ENCODE measurements at regions not wholly inside any gene's neighbourhood (a gene's known extent, or its start where the extent isn't known, plus 50 kb on each side); places are given as distances from the start of the nearest gene placed in this dataset.

DNA sequence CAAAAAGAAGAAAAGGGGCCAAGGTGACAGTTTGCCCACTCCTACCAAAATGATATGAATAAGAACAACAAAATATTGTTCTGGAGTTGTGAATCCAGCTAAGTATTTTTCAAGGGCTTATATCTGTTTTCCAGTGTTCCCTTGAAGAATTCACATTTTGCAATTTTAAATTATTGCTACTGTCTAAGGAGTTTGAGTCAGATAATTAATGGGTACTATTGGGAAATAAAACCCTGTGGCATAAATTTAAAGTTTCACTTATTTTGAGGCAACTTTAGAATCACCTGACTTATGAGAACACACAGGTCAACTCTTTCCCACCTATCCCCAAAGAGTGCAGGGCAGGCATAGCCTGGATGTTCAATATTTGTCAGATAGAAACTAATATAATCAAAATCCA, 188.0 kb upstream of the GHR start:
- no peaks in the 10 kb centered on the region for H3K36me3 ChIP-seq
- DNase-seq (ENCODE audit: extremely low spot score in 2 of 2): no peak
- H3K9me3 ChIP-seq: no peaks in the 10 kb centered on the region
- TF ChIP-seq POLR2AphosphoS5 (IDR thresholded peaks at IDR 0.05; ENCODE audit: insufficient read depth in 1 of 2, low read depth in 1 of 2) (no peak), CTCF (IDR thresholded peaks at IDR 0.05) (no peak), POLR2A (IDR thresholded peaks at IDR 0.05) (no peak)
- H3K4me1 ChIP-seq: no peaks in the 10 kb centered on the region
- H3K27me3 ChIP-seq: no peaks in the 10 kb centered on the region
- H3K4me3 ChIP-seq: no peak overlapping the region
- no peak overlapping the region for H3K27ac ChIP-seq
- intact Hi-C loops (cut with DNase I): no loop called here

GRCh38 chr5:42235837-42236236, 187.4 kb upstream of the GHR start:
- Histone ChIP-seq H3K4me1 (no peaks in the 10 kb centered on the region), H3K4me3 (no peak overlapping the region), H3K9me3 (no peaks in the 10 kb centered on the region), H3K27ac (no peak overlapping the region), H3K27me3 (no peaks in the 10 kb centered on the region), H3K36me3 (no peaks in the 10 kb centered on the region)
- DNase-seq (ENCODE audit: extremely low spot score in 2 of 2): no peak
- TF ChIP-seq POLR2A (IDR thresholded peaks at IDR 0.05) (no peak), CTCF (IDR thresholded peaks at IDR 0.05) (no peak), POLR2AphosphoS5 (IDR thresholded peaks at IDR 0.05; ENCODE audit: insufficient read depth in 1 of 2, low read depth in 1 of 2) (no peak)
- intact Hi-C loops (cut with DNase I): no loop called here

DNA sequence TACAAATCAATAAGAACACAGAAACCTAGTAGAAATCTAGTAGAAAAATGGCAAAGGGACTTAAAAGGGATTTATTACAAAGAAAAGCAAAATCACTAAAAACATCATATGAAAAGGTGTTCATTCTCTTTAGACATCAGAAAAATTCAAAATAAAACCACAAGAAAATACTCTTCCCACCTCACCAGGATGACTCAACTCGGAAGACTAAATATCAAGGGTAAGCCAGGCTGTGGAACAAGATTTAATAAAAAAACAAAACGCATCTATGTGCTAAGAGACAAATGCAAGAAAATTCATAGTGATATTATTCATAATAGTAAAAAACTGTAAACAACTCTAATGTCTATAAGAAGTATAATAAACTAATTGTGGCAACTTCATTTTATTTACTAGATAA, 181.6 kb upstream of the GHR start:
- Histone ChIP-seq H3K9me3 (no peaks in the 10 kb centered on the region), H3K27me3 (no peaks in the 10 kb centered on the region), H3K4me1 (no peaks in the 10 kb centered on the region), H3K27ac (no peak overlapping the region), H3K4me3 (no peak overlapping the region), H3K36me3 (no peaks in the 10 kb centered on the region)
- no peak for DNase-seq (ENCODE audit: extremely low spot score in 2 of 2)
- intact Hi-C loops (cut with DNase I): no loop called here
- TF ChIP-seq POLR2AphosphoS5 (IDR thresholded peaks at IDR 0.05; ENCODE audit: insufficient read depth in 1 of 2, low read depth in 1 of 2) (no peak), CTCF (IDR thresholded peaks at IDR 0.05) (no peak), POLR2A (IDR thresholded peaks at IDR 0.05) (no peak)

- H3K4me1 ChIP-seq: no peaks in the 10 kb centered on the region
- H3K9me3 ChIP-seq: no peaks in the 10 kb centered on the region
- no peaks in the 10 kb centered on the region for H3K27me3 ChIP-seq
- no peaks in the 10 kb centered on the region for H3K36me3 ChIP-seq
- TF ChIP-seq CTCF (IDR thresholded peaks at IDR 0.05): no peak
- H3K4me3 ChIP-seq: no peak overlapping the region
- no peak overlapping the region for H3K27ac ChIP-seq
- no peak for DNase-seq (ENCODE audit: extremely low spot score in 2 of 2)
- intact Hi-C loops (cut with DNase I): no loop called here
Measured at GRCh38 chr5:42242210-42242609, 181.0 kb upstream of the GHR start.

DNA sequence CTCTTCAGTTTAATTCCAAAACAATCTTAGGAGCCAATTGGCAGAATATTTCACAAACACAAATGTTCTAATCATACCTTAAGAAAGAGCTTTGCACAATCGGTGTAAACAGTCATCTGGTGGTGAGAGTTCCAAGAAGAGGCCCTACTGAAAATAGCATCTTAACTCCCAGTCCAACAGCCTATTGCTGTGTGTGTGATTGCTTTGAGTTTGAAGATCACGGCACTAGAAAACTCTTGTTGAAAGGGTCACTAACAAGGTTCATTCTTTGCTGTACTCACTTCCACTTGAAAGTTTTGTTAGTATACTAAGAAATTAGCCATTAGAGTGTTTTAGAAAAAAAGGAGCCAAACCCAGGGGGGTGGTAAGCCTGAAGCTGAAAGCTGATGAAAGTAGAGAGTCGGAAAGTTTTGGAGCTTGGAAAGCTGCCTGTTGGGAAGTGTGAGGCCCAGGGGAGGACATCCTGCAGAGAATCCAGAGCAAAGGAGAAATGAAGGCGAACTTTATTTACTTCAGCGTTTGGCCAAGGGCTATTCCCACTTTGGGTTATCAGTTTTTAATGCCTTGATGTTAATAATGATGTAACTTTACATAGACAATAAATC, 180.3 kb upstream of the GHR start:
- TF ChIP-seq POLR2A (IDR thresholded peaks at IDR 0.05) (no peak), CTCF (IDR thresholded peaks at IDR 0.05) (no peak), POLR2AphosphoS5 (IDR thresholded peaks at IDR 0.05; ENCODE audit: insufficient read depth in 1 of 2, low read depth in 1 of 2) (no peak)
- no peaks in the 10 kb centered on the region for H3K4me1 ChIP-seq
- intact Hi-C loops (cut with DNase I): no loop called here
- H3K27ac ChIP-seq: no peak overlapping the region
- no peaks in the 10 kb centered on the region for H3K27me3 ChIP-seq
- H3K36me3 ChIP-seq: no peaks in the 10 kb centered on the region
- no peaks in the 10 kb centered on the region for H3K9me3 ChIP-seq
- DNase-seq (ENCODE audit: extremely low spot score in 2 of 2): no peak
- H3K4me3 ChIP-seq: no peak overlapping the region

All from vagina (tissue), 2 donors.